Ramos (cell line): ENCODE measurements at regions not wholly inside any gene's neighbourhood (a gene's known extent, or its start where the extent isn't known, plus 50 kb on each side); places are given as distances from the start of the nearest gene placed in this dataset.

Experiments
- in situ Hi-C: fragments of 300-500 bp; cut with MboI; formaldehyde crosslinking; loops from one replicate; pipeline ENCODE4 v1.14.3; 2022; ENCODE audit warnings: low sequenced_read_pairs; ENCODE audit not compliant: unreplicated experiment

DNA sequence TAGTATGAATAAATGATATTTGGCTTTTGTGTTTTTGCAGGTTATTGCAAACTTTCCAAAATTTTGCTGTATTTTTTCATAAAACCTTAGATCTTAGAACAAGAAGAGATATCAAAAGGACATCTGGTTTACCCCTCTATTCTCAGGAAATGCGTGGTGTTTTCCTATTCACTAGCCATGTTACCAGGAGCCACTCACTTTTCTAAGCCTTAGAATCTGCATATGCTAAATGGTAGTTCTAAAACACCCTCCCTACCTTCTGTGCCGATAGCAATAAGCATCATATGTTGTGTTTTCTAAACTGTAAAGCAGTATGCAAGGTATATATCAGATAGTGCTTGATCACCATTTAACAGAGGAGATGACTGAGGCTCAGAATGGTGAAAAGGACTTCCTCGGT is 715.0 kb upstream of the CELF2 start:
- in situ Hi-C loops: no loop called here

DNA sequence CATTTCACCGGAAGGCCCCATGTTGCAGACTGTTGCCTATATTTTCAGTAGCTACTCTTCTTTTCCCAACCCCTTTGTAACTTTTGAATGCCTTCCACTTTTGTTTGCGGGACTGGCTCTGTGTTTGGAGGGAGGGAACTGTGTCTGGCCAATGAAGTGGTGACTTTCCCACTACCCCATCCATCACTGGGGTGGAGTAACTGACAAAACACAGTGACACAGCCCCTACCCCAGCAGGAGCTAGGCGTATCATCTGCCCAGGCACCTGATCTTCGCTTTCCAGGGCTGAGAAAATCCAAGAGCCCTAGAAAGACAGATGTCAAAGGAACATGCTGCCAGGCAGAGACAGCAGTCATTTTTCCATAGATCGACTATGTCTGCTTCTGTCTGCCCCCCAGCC is 710.6 kb upstream of the CELF2 start:
- in situ Hi-C loops: no loop called here

DNA sequence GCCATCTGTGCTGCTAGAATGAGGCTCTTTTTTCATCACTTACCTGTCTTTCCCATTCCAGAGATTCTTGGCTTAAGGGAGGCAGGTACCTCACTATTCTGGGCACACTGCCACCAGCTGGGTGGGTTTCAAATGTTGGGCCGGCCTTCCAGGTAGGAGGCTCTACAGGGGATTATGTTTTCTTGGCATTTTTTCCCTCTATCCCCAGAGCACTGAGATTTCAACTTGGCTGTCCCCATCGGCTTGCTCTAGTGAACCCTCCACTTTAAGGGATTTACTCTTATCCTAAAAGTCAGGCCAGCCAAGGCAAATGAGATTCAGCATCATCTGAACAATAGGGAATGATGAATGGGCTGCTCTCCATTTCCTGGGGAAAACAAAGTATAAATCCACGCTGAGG is 710.1 kb upstream of the CELF2 start:
- in situ Hi-C loops: no loop called here

DNA sequence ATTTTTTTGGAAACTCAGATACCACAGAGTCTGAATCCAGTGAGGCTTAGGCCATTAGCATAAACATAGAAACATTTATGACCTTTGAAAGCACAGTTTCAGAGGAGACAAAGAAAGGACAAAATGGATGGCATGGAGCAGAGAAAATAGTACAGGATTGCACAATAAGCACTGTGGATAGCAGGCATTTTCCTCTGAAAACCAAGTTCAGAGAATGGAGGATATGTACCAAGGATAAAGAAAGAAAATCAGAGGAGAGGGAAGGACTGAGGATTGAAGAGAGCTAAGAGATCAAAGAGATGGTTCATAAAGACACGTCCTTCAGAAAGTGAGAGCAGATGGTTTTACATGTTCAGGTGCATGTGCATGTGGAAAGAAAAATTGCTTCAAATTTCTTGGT is 707.2 kb upstream of the CELF2 start:
- in situ Hi-C loops: no loop called here

DNA sequence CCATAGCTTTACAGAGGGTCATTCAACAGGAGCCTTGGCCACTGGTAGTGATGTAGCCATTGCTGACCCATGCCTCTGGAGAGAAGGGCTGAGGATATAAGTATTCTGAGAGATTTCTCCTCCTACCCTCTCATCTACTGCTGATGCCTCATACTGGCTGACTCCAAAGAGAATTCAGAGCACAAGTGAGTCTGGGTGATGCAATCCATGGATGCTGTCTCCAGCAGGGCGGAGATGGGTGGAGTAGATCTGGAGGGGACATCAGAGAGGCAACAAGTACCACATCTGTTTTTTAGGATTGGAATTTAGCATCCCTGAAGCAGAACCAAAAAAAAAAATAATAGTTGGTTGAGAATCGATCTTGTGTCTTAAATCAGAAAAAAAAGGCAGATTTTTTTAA is 705.7 kb upstream of the CELF2 start:
- in situ Hi-C loops: no loop called here

DNA sequence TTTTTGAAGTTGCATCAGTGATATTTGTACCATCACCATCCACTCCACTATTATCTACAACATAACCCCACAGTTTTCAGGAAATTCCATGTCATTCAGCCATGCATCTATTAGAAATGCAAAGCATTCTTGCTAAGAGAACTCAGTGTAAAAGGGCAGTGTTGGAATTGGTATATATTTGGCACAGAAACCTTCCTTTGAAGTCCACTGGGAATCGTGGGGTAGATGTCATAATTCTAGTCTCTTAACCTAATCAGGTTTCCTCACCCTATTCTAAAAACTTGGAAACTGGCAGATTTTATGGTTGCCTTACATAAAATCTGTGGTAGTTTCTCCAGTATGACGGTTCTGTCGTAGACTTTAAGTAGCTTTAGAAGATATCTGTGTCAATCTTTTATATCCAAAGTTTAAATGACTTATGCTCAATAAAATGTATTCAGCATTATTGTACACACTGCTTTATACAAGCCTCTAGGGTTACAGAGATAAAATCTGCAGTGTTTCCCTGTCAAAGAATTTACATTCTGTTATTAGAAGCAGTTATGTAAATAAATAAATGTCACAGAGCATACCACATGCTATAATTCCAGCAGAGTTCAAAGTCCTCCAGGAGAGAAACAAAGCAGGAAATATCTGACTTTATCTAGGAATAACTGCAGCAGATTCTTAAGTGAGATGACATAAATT is 704.4 kb upstream of the CELF2 start:
- in situ Hi-C loops: no loop called here

DNA sequence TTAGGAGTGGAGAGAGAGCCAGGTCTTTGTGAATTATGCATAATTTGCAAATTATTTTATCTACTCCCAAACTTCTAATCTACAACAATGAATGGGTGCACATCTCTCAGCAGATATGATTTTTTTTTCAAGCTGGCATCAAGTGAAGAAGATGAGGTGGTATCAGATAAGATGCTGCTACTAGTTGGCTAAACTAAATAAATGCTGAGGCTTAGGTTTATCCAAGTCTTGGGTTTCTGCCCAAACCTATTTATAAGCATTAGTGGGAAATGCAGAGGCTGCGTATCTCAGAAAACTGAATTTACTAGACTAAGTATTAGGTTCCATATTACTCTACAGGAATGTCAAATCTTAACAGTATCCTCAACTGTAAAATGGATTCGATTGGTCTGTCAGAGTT is 703.0 kb upstream of the CELF2 start:
- in situ Hi-C loops: no loop called here

DNA sequence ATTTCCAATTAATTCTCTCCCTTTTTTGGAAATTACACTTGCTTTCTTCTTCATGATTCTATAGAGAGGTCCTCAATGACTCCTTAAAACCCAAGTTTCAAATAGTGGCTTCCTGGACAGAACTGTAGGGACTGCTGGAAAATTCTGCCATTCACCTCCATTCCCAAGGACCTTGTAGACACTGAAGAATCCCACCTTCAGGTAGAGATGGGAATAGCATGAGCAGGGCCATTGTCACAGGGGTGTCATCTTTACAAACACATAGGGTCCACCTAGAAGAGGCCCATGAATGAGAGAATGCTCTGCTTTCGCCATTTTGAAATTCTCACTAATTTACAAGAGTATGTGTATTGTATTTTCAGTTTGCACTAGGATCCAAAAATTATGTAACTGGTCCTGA is 701.7 kb upstream of the CELF2 start:
- in situ Hi-C loops: no loop called here

DNA sequence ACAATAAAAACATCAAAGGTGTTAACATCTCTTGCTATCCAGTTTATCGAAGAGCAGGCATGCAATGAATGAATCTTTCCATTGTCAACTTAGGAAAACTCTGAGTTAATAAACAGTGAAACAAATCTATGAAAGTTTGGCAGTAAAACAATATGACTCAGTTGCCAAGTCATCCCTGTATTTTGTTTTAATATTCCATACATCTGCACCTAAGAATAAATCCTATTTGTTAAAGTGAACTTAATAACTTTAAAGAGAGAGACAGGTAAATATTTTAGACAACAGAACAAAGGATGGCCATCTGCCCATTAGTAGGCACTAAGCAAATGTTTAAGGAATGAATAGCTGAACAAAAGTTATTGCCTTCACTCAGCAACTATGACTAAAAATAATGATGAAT is 700.5 kb upstream of the CELF2 start:
- in situ Hi-C loops: no loop called here

DNA sequence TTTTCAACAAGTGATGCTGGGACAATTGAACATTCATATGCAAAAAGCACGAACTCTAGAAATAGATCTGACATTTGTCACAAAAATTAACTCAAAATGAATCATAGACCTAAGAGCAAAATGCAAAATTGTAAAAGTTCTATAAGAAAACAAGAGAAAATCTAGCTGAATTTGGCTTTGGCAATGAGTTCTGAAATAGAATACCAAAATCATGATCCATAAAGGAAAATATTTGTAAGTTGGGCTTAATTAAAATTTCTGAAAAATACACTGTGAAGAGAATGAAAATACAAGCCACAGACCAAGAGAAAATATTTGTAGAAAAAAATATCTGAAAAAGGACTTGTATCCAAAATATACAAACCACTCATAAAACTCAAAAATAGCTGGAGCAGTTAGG is 698.8 kb upstream of the CELF2 start:
- in situ Hi-C loops: no loop called here

DNA sequence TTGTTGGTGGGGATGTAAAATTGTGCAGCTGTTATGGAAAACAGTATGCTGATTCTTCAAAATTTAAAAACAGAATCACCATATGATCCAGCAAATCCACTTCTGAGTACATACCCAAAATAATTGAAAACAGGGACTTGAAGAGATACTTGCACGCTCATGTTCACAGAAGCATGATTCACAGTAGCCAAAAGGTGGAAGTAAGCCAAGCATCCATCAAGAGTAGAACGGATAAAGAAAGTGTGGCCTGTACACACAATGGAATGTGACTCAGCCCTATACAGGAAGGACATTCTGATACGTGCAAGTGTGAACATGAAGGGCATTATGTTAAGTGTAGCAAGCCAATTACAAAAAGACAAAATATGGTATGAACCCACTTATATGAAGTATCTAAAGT is 696.7 kb upstream of the CELF2 start:
- in situ Hi-C loops: no loop called here

DNA sequence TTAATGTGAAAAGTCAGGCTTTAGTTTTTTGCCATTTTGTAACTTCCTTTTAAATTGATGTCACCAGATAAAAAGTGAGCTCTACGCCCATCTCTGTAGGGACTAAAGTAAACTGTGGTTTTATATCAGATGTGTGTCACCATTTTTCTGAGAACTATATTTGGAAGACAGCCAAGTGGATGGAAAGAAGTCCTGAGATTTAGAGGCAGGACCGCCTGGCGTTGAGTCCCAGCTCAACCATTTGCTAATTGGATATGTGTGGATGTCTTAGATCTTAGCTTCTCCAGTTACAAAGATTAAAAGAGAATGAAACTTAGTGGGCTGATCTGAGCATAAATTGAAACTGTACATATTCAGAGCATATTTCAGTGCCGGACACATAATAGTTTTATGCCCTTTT is 691.6 kb upstream of the CELF2 start:
- in situ Hi-C loops: no loop called here

DNA sequence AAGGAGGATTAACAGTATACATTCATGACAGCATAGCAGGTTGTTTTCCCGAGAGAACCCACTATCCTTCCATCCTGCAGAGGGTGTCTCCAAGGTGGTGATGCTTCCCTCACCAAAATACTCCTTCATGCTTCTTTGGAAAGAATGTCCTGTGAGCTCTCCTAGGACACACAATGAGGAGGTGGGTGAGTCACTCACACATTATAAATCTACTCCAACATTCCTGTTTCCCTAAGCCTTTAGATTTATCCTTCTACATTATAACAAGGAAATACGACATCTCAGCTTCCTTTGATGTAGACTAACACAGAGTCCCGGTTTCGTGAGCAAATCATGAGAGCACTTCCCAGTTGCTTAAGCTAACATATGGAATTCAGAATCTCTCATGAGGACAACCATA is 689.7 kb upstream of the CELF2 start:
- in situ Hi-C loops: no loop called here

DNA sequence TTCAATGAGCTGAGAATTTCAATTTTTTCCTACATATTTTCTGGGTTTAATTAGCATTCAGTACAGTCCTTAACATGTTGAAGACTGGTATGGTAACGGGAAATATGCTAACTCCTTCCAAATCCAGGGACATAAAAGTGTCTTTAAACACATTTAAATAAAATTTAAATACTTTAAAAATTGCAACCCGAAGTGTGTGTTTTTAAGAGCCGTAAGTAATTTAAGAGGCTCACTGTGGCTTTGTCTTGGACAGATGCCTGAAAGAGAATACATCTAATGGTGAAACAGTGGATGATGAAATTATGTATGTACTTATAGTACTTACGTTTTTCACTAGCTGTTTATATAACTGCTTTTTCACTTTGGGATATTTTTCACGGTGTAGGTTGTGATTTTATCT is 687.3 kb upstream of the CELF2 start:
- in situ Hi-C loops: no loop called here

DNA sequence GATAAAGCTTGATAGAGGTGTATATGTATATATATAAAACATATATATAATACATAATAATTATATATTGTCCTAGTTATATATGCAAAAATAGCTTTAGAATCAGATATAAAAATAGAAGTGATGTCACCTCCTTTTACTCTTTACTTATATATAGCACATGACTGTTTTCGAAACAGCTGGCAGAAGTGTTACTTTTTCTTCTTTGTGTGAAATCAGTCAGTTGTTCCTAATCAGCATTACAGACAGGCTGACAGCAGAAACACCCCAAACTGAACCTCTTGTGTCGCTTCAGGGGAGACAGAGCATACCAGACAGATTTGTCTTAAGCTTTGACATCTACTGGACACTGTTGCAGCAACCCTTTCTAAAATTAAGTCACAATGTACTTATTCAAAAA is 684.9 kb upstream of the CELF2 start:
- in situ Hi-C loops: no loop called here

DNA sequence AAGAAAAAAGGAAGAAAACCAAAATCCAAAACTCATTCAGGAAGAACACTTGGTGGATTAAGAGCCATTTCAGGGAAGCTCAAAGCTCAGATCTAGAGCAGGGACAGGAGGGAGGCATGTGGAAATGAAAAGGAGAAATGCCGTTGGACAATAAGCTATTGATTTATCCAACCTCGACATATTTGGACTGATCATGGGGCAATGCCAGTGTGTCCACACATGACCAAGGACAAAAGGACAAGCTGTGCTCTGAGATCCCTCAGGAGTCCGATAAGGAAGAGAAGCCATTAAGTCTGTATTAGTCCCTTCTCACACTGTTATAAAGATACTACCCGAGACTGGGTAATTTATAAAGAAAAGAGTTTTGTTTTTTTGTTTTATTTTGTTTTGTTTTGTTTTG is 684.0 kb upstream of the CELF2 start:
- in situ Hi-C loops: no loop called here

DNA sequence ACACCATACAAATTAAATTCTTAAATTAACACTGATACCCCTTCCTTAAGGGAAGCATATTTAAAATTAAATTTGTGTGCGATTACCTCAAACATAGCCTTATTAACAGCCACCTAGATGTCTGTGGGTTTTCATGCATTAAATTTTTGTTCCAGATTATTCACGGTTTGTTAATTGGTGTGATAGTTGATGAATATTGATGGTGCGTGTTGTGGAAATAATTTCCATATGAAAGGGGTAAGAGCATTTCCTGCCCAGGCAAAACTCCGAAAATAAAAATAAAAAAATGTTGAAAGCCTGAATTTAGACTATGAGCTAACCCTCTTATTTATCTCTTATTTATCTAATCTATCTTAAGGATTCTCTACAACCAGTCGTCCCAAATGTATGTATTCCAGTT is 679.3 kb upstream of the CELF2 start:
- in situ Hi-C loops: no loop called here

DNA sequence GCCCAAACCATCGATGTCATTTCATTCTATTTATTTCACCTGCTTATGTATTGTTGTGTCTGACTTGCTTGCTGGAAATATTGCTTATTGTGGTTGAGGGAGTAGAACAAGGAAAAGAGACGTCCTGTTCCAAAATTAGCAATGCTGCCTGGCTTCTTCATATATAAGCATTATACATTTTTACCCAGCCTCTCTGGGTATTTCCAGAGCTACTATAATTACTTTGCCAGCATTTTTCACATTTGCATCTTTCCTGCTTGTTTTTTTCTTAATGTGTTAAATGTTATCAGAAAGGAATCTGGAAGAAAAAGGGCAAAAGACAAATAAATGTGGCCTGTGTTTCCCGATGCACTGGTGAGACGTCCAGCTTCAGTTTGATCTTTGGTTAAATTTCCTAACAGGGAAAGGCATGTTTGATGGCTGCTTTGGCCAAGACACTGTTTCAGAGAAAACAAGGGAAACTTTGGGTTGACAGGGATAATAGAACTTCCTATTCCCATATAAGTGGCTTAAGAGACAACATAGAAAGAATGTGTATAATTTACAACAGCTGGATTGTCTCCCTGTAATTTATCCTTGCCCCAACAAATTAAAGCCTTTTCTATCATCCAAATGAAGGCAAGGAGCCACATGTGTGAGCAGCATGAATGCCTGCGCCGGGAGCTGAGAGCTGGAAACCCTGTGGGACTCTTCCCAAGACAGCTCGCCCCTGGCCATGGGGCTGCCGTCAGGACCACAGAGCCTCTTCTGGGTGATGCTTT is 671.1 kb upstream of the CELF2 start:
- in situ Hi-C loops: no loop called here

DNA sequence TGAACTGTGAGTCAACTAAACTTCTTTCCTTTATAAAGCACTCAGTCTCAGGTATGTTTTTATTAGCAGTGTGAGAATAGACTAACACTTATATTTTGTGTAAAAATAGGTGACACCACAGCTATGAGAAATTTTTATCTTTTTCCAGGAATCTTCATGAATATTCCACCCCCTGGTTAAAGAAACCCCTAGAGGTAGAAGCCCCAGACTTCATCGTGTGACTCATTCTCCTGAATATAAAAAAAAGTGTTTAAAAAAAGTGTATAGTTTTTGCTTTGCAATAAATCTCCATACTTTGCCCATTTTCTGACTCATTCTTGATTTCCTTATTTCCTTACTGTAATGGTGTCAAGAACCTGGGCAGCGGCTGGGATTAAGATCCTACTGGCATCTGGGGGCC is 667.6 kb upstream of the CELF2 start:
- in situ Hi-C loops: no loop called here

DNA sequence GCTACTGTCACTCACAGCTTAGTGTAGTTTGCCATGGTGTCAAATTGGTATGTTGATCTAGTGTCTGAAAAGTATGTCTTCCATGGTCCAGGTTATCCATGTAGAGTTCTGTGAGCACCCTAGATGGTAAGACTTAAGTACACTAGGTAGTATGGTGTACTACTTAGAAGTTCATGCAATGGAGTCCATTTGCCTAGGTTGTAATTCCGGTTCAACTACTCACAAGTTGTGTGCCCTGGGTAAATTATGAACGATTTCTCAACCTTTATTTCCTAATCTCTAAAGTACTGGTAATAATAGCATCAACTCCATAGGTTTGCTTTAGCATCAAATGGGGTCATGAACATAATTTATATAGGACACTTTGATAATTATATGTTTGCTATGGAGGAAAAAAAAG is 666.2 kb upstream of the CELF2 start:
- in situ Hi-C loops: no loop called here

DNA sequence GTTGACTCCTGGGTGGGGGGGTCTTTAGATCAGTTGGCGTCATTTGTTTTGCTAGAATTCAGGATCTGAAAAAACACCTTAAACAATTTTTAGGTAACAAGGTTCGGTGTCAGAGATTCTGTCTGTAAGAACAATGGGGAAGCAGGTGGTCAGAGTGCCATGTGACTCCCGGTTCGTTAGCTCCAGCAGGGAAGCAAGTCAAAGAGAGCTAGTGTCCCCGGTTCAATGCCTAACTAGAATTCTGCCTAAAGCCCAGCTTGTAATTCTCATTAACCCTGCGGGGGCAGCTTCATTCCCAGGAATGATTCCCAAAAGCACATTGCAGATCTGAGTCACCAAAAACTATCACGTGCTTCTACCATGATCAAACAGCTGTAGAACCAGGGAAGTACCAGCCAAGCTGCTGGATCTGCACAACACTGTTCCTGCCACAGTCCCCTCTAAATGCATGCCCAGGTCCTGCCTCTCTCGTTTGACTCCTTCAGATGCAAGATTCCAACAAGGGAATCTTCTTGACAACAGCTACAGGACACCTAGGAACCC is 664.3 kb upstream of the CELF2 start:
- in situ Hi-C loops: no loop called here

DNA sequence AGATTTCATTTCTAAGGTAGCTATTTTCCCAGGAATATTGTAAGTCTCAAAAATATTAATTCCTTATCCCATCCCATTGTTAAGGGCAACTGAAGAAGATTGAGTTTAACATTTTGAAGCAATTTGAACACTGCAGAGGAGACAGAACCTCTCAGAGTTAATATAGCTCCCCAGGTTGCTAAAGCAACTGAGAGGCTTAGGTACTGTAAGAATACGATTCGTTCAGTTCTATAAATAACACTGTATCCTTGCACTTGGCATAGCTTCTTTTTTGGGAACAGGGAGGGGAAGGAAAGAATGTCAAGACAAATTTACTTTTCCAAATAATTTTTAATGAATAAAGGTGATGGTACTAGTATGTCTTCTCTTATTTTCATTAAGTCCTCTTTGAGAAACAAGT is 658.4 kb upstream of the CELF2 start:
- in situ Hi-C loops: no loop called here
